HG02610 (cell line): ENCODE measurements at regions not wholly inside any gene's neighbourhood (a gene's known extent, or its start where the extent isn't known, plus 50 kb on each side); places are given as distances from the start of the nearest gene placed in this dataset.
"Not testable (repeated sequence)": the region's sequence is repeated elsewhere in the genome, so short reads cannot be mapped to it uniquely, and the experiment has no call there.

Experiments
- ATAC-seq: cut with Tn5 transposase; IDR thresholded peaks from one replicate; pipeline ENCODE4 v1.9.1; 2021; ENCODE audit warnings: mild to moderate bottlenecking, moderate library complexity; ENCODE audit not compliant: unreplicated experiment

DNA sequence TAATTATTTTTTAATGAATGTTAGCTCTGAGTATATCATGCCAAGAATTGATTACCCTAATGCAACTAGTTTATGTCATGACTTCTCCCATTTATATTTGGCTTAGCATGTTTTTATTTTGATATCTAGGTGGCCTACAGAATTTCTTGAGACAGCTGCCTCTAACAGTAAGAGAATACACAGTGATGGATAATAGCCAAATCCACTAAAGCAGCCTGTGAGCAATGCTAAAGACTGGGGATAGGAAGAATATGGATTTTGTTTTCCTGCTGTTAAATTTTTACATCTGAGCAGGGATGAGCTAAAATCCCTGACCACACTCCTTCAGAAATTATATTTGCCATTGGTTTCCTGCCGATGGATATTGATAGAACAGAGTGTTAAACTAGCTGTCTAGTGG is 149.3 kb upstream of the TGFBR2 start:
- no peak for ATAC-seq

DNA sequence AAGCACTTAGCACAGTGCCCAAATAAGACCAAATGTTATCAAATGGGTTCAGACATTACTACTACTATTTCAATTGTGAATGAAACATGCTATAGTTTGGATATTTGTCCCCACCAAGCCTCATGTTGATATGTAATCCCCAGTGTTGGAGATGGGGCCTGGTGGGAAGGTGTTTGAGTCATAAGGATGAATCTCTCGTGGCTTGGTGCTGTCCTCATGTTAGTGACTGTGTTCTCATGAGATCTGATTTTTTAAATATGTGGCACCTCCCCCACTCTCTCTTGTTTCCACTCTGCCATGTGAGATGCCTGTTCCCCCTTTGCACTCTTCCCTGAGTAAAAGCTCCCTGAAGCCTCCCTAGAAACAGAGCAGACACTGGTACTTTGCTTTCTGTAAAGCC is 148.7 kb upstream of the TGFBR2 start:
- ATAC-seq: no peak

DNA sequence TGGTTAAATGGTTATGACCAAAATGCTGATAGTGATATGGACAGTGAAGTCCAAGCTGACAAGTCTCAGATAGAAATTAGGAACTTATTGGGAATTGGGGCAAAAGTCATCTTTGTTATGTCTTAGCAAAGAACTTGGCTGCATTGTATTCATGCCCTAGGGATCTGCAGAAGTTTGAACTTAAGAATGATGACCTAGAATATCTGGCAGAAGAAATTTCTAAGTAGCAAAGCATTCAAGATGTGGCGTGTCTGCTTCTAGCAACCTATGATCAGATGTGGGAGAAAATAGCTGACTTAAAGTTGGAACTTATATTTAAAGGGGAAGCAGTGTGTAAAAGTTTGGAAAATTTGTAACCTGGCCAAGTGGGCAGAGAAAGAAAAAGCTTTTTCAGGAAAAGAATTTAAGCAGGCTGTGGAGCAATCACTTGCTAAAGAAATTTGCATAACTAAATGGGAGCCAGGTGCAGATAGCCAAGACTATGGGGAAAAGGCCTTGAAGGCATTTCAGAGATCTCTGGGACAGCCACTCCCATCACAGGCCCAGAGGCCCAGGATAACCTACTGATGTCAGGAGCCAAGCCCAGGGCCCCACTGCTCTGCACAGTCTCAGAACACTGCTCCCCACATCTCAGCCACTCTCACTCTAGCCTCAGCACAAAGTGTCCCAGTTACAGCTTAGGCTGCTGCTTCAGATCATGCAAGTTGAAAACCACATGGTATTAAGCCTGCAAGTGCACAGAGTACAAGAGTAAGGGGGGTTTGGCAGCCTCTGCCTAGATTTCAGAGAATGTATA is 147.8 kb upstream of the TGFBR2 start:
- no peak for ATAC-seq

DNA sequence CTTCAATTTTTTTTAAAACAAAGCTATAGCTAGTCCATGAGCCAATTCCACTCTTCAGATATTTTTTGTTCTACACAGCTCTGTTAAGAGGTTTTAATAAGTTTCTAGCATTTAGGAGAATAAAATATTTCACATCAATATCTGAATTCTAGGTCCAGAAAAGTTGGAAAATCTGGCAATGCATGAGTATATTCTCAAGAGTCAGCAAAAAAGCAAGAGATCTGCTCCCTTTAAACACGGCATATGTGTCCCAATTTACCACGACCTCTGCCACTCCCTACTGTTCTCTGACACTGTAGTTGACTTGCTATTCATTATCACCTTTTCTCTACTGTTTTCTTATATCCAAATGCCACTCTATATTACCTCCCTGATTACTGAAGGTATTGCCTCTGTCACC is 145.1 kb upstream of the TGFBR2 start:
- no peak for ATAC-seq

DNA sequence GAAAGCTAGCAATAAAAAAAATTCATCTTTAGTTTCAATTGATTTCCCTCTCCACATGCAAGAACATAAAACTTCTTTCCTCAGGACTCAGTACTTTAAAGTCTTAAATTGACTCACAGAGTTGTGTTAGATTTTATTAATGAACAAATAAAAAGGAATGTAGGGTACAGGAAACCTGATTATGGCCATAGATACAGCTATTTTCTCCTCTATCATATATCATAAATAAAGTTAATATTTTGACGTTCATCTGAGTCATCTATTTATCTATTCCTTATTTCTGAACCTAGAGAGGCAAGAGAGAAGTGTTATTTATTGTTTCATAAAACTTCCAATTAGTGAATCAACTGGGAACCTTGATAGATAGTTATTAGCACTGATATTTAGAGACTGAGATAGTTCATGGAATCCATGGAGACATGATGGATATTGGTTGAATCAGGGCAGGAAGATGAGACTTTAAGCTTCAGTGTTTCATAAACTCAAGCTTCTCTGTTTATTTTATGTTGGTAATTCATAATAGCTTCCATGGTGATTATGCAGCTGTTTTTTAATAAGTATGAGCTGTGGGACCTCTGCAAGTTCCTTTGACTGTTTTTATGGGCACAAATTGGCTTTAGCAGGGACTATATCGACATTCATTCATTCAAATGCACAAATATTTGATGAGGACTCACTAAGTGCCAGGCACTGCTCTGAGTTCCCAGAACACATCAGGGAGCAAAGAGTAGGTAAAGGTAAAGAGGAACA is 143.5 kb upstream of the TGFBR2 start:
- no peak for ATAC-seq

DNA sequence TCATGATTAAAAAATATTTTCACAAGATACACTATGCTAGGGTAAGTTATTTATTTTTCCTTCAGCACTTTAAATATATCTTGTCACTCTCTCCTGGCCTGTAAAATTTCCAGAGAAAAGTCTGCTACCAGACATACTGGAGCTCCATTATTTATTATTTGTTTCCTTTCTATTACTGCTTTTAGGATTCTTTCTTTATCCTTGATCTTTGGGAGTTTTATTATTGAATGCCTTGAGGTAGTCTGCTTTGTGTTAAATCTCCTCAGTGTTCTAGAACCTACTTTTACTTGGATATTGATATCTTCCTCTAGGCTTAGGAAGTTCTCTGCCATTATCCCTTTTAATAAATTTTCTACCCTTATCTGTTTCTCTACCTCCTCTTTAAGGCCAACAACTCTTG is 142.0 kb upstream of the TGFBR2 start:
- ATAC-seq: no peak

DNA sequence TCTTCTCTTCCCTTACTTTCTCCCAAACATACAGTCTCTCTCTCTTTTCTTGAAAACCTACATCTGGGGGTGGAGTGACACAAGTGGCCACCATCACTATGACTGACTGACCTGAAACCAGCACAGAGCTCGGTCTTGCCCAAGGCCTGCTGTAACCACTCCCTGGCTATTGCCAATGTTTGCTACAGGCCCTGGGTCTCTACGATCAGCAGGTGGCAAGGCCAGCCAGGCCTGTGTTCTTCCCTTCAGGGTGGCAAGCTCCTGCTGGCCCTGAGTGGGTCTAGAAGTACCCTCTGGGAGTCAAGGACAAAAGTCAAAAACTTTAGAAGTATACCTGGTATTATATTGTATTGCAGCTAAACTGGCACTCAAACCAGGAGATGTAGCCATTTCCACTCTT is 140.9 kb upstream of the TGFBR2 start:
- no peak for ATAC-seq

DNA sequence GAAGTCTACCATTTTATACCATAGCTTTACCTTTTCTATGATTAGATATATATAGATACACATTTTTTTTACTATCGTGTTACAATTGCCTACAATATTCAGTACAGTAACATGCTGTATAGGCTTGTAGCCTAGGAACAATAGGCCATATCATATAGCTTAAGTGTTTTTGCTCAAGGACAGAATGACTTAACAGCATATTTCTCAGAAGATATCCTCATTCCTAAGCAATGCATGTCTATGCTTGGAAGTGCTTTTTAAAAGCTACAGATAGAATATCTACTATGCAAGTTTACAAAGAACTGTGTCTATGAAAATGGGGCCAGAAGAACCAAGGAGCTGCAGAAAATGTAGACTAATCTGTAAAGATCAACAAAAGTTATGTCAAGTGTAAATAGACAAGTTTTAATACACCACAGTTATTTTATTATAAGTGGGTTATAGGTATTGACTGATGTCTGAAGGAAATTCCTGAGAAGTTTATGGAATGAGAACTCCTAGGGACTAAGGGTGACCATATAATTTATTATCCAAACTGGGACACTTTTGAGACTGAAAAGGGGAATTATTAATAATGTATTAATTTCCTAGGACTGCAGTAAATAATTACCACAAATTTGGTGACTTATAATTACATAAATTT is 138.7 kb upstream of the TGFBR2 start:
- ATAC-seq: no peak

DNA sequence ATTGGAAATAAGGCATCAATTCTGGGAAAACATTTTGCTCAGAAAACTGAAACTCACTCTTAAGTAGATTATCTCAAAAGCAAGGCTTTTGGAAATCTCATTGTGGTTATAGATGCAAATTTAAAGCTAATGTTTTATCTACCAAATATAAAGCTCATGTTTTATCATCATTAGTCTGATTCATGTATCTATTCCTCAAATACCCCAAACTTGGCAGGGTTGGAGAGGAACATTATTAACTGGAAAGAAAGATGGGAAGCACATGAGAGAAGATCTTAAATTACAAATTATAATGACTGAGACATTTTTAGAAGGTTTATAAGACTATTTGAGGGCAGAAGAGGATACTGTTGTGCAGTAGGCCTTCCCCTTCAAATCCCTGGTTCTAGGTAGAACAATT is 137.3 kb upstream of the TGFBR2 start:
- ATAC-seq: no peak

DNA sequence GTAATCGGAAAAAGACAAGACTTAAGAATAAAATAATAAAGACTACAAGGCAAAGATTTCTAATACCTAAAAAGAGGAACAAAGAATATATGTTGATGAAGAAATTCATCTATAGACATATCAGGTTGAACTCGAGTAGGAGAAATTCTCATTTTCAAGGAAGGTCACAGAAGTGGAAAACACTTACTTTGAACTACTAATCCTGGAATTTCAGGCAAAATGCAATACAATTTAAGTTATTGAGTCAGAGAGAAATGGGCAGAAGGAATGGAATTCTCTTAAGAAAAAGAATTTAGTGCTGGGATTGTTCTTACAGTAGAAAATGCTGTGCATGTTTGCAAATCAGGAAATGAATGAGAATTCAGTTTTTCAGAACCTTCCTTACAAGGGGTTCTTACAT is 135.9 kb upstream of the TGFBR2 start:
- ATAC-seq: no peak

DNA sequence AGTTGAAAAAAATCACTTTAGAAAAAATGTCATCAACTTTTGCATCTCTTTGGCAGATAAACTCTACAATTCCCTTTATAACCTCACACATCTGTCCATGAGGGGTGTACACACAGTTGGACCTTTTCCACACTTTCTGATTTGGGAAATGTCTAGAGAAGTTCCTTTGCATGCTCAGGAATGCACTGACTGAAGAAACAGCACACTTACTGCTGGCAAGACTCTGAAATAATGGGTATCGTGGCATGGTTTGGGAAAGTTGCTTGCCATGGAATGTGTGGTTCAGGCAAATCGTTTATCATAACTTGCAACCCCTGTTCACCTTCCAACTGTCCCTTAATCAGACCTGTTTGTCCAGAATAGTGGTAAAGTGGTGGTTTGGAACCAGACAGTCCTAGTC is 135.3 kb upstream of the TGFBR2 start:
- ATAC-seq: no peak

DNA sequence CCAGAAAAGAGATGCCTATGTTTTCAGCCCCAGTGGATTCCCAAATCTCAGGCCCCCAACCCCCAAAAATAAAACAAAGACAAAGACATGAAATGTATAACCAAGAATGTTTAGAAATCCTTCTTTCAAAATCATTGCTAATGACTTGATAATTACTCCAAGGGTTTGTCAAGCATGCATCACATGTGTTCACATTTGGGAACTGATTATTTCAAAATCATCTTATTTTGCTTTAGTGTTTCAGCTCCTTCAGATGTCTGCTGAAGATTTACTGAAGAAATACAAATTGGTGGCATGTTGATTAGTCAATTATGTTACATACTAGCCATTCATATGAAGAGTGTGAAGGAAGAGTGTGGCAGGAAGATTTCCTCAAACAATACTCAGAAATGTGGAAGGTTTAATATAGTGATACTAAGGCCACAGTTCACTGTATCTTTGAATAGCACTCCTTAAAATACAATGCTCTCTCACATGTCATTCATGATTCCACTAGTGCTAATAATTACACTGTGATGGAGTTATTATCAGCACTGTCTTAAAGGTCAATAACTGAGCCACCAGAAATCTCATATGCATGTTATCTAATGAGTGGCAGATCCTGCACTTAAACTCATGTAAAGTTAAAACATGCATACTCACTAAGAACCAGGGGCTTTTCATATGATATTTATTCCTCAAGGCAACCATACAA is 134.5 kb upstream of the TGFBR2 start:
- ATAC-seq: no peak

DNA sequence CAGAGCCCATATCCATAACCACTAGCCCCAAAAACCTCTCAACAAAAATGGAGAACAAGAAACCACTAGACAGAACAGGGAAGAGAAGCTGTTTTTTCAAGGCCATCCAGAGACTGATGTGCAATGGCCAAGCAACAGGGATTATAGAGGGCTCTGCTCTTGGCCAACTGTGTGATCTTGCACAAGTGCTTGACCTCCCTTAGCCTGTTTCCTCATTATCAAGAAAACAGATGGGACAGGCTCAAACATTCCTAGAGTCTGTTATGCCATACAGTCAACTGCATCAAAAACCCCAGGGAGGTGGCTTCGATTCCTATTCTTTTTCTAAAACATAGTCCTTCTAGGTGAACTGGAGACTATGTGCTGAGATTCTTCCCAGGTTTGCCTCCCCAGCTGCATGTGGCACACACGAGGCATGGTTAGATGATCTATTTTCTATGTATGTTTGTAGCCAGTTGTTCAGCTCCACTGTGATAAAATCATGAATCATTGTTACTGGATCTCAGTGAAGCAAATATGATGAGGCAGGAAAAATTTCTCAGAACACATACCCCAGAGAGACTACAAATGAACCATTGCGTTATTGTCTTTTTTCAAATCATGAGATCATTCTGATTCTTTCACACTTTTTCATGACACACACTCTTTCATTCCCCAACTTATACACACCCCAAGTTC is 132.9 kb upstream of the TGFBR2 start:
- no peak for ATAC-seq

DNA sequence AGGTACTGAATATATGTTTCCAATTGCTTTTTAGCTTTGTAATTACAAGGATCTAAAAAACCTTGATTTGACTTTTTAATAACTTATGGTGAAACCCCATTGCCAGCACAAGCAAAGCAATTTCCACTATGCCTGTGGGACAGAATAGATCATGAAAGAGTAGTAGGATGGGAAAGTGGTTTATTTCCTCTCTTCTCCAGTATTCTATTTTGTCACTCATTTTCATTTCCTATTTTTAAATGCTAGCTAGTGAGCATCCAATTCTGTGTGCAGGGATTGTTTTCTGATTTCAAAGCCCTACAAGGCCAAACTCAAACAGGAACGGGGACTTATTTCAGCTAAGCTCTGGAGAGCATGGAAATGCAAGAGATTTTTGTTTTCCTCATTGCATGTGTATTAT is 132.0 kb upstream of the TGFBR2 start:
- no peak for ATAC-seq

DNA sequence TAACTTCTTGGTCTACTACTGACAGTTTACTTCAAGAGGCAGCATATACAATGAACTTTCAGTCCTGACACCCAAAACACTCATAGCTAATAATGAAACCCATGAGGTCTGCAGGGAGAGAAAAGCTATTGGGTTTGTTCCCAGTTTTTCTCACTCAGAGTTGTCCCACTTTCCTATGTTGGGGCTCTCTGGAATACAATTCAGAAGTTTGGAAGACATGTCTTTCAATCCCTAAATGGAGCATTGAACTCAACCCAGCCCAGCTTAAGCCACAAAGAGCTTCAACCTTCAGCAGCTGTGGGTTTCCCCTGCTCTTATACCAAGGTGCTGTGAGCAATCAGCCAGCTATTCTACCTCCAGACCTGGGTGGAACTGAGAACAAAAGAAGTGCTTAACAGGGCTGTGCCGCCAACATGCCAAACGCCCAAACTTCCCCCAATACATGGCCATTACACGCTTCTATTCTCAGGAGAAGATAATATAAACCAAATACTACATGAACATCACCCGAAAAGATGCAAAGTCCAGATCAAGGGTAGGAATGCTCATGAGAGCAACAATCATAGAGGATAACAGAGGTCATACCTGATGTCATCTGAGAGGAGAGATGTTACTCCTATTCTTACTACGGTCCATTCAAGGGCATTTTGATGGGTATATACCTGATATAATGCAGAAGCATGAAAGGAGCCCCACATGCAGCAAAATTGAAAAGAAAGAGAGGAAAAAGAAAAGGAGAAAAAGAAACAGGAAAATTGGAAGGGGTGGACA is 131.2 kb upstream of the TGFBR2 start:
- peak; percentile 94 for ATAC-seq

DNA sequence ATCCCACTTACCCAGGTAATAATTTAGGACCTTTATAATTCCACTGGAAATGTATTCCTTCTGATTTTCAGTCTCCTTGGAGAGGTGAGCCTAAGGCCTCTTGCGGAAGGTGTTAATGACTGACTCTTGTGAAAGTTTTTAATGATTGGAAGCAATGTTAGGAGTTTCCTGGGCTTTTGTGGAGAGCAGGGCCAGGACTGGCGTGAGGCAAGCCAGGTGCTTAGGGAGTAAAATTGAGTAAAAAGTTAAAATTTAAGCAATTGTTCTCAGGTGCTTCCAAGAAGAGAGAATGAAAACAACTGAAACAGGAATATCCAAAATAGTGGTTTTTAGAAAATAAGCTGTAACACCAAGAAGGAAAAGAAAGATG is 130.6 kb upstream of the TGFBR2 start:
- no peak for ATAC-seq

DNA sequence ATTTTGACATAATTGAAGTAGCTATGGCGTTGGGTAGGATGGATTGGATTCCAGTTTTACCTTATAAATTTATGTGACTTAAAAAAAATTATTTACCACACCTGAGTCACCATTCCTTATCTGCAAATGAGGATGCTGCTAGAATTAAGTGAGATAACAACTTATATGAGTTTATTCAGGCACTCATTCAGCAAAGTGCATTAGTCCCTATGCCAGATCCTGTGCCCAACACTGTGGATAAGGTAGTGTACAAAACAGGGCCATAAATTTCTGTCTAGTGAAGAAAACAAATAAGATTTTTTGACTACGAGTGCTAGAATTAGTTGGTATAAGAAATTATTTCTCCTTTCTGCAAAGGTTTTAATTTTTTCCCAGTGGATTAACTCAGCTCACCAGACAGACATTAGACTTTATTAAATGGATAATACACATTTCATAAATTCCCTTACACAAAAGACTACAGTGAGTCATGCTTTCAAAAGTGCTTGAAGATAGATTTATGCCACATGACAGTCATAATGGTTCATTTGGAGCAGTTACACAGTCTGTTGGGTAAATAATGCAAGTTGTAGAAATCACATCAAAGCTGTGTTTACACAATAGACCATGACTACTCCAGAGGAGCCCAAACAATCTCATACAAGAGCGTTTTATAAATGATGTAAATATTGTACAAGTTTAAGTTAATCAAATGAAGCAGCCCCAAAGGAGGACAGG is 129.9 kb upstream of the TGFBR2 start:
- ATAC-seq: peak; percentile 44

DNA sequence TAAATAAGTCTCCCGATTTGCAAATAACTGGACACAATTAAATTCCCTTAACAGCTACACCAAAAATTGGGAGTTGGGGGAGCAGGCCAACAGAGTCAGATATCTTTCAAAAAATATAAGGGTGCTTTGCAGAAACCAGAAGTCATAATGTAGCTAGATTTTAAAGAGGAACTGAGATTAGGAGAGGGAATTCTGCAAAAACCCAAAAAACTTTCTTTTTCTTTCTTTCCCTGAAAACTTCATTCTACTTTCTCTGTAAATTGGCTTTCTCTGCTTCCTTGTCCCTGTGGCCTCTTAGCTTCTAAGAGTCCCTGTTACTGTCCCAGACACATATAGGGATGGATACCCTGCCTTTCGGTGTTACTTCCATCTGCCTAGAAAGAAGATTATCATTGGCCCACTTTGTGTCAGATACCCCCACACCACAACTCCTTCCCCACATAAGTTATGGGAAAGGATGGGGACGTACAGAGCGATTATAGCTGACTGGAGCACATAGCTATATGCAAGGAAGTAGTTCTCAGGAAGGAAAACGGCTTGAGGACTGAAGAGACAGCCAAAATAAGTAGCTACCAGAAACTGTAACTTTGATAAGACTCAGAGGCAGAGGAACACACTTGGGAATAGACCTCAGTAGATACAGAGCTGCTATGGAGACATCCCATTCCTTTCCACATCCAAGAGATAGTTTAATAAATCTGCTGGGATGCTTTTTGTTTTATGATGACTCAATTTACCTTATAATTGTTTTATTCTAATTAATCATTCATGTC is 129.1 kb upstream of the TGFBR2 start:
- no peak for ATAC-seq

DNA sequence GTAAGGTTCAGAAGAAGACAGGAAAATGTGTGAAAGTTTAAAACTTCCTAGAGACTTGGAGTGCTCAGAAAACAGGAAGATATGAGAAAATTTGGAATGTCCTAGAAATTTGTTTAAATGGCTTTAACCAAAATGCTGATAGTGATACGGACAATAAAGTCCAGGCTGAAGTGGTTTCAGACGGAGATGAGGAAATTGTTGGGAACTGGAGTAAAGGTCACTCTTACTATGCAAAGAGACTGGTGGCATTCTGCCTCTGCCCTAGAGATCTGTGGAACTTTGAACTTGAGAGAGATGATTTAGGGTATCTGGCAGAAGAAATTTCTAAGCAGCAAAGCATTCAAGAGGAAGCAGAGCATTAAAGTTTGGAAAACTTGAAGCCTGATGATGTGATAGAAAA is 126.7 kb upstream of the TGFBR2 start:
- ATAC-seq: not testable (repeated sequence)
